HG03457 (cell line): ENCODE measurements at regions not wholly inside any gene's neighbourhood (a gene's known extent, or its start where the extent isn't known, plus 50 kb on each side); places are given as distances from the start of the nearest gene placed in this dataset.
A peak's percentile ranks its signal among the peaks of the same experiment; 100 is the strongest.

ENCODE experiments used
- ATAC-seq: cut with Tn5 transposase; IDR thresholded peaks from one replicate; pipeline ENCODE4 v1.9.1; 2021; ENCODE audit warnings: moderate number of reproducible peaks; ENCODE audit not compliant: unreplicated experiment

- ATAC-seq: no peak
Observed at GRCh38 chr3:102215166-102215565, 219.6 kb upstream of the ZPLD1 start.

DNA sequence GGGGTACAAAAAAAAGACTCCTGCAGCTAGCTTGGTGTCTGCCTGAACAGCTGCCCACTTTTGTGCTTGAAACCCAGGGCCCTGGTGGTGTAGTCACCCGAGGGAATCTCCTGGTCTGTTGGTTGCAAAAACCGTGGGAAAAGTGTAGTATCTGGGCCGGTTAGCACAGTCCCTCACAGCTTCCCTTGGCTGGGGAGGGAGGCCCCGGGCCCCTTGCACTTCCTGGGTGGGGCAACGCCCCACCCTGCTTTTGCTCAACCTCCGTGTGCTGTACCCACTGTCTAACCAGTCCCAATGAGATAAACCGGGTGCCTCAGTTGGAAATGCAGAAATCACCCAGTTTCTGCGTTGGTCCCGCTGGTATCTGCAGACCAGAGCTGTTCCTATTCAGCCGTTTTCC is 211.7 kb upstream of the ZPLD1 start:
- ATAC-seq: no peak

- ATAC-seq: no peak
Observed at GRCh38 chr3:102224171-102224570, 210.6 kb upstream of the ZPLD1 start.

DNA sequence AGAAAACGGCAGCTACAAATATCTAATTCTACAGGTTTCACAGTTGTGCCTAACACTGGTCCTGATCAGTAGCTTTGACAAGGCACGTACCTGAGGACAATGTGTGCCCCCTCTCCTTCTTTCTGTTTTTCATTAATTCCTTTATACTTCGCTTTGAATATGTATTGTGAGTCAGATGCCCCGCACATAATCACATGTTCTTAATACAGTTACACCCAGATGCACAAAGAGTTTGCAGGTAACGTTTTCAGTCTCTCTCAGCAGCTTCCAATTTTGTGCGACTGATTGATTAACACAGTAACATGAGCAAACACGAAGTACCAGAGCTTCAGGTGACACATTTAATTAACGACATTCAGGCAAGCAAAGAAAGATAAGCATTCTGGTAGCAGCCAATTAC is 209.8 kb upstream of the ZPLD1 start:
- ATAC-seq: no peak

DNA sequence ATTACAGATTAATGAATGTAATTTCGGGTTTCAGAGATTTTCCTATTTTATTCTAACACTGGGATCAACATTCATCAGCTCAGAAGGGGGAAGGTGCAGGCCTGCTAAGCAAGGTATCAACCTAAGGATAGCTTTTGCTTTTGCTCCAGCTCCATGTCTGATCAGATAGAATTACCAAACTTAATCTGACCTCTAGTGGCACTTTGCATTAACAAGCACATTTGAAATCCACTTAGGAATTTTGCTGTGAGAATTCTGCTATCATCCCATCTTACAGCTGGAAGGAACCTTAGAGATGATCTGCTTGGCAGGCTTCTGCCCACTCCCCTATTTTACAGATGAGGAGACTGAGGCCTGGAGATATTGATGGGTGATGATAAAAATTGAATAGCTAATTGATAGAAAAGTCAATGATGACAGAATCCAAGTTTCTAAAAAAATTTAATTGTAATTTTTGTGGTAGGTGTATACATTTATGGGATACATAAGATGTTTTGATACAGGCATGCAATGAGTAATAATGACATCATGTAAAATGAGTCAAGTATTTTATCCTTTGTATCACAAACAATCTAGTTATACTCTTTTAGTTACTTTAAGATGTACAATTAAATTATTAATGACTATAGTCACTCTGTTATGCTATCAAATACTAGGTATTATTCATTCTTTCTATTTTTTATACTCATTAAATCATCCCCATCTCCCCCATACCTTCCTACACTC is 209.2 kb upstream of the ZPLD1 start:
- ATAC-seq: no peak

GRCh38 chr3:102226463-102226862 is 208.4 kb upstream of the ZPLD1 start:
- ATAC-seq: no peak

- peak; percentile 34 for ATAC-seq
Observed at GRCh38 chr3:102229062-102229655, 205.7 kb upstream of the ZPLD1 start.

DNA sequence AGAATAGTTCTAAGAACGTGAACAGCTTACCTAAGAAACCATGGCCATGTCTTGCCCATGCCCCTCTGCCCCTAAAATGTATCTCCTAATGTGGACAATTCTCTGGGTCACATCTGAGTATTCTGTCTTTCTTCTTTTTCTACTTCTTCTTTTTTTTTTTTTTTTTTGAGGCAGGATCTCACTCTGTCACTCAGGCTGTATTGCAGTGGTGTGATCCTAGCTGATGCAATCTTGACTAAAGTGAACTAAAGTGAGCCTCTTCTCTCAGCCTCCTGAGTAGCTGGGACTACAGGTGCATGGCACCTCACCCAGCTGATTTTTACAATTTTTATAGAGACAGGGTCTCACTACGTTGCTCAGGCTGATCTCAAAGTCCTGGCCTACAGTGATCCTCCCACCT is 204.8 kb upstream of the ZPLD1 start:
- no peak for ATAC-seq

GRCh38 chr3:102233881-102234280 is 200.9 kb upstream of the ZPLD1 start:
- peak; percentile 93 for ATAC-seq

- ATAC-seq: no peak
Observed at GRCh38 chr3:102235679-102236078, 199.1 kb upstream of the ZPLD1 start.

- no peak for ATAC-seq
Observed at GRCh38 chr3:102237181-102237580, 197.6 kb upstream of the ZPLD1 start.

- no peak for ATAC-seq
Observed at GRCh38 chr3:102237838-102238237, 197.0 kb upstream of the ZPLD1 start.

- no peak for ATAC-seq
Observed at GRCh38 chr3:102238362-102238761, 196.5 kb upstream of the ZPLD1 start.

DNA sequence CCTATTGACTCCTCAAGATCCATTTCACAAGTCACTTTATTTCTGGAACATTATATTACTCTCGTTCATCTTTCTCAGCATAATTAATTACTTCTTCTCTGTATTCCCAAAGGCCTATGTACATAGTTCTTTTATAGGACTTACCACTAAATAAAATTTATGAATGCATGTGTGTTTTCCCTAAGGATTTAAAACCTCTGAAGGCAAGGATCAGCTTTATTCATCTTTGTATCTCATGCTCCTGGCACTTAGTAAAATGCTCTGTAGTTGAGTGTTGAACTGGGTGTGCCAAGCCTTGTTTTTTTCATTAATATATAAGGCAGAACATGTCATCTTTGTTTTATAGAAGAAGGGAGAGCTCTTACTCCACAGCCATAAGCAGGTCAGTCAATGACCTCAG is 194.1 kb upstream of the ZPLD1 start:
- ATAC-seq: no peak

DNA sequence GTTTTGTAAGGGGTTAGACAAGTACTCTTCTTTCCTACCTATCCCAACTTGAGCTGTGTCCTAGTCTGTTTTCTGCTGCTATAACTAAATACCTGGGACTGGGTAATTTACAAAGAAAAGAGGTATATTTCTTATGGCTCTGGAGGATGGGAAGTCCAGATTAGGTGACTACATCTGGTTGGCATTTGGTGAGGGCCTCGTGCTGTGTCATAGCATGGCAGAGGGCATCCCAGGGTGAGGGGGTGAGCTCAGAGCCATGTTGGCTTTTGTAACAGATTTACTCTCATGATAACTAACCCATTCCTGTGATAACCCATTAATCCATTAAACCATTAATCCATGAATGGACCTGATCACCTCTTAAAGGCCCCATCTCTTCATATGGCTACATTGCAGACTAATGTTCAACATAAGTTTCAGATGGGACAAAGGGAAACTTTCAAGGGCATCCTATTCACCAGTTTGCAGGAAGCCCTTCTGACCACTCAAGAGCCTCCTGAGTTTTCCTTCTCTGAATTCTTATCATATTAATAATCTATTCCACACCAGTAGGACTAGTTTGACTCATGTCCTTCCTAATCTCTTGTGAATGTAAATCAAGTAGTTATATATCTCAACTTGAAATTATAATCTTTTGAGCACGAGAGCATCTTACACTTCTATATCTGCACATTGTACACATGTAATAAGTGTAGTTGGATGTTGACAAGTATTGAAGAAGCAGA is 185.7 kb upstream of the ZPLD1 start:
- no peak for ATAC-seq

DNA sequence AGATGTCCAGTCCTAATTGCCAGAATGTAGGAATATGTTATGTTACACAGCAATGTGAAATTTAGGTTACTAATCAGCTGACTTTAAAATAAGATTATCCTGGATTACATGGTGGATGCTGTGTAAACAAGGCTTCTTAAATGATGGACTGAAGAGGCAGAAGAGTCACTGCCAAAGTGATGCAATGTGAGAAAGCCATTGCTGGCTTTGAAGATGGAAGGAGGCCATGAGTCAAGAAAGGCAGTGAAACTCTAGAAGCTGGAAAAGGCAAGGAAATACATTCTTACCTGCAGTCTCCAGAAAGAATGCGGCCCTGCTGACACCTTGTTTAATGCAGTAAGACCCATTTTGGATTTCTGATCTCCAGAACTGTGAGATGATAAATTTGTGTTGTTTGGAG is 179.1 kb upstream of the ZPLD1 start:
- ATAC-seq: no peak

- ATAC-seq: peak; percentile 61
Observed at GRCh38 chr3:102258666-102259227, 176.1 kb upstream of the ZPLD1 start.

DNA sequence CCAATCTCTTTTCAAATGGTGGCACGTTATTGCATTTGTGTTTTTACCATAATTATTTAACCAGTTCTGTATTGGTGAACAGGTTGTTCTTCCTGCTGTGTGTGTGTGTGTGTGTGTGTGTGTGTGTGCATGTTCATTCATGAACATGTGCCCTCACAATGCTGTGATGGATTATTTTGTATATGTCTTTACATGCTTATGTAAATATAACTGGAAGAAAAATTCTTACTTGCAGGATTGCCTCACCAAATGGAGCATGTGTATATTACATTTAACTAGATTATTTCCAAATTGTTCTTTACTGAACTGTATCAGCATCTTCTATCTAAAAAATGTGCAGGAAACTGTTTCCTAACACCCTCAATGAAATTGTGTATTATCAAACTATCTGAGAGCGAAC is 175.2 kb upstream of the ZPLD1 start:
- no peak for ATAC-seq

- no peak for ATAC-seq
Observed at GRCh38 chr3:102265720-102266119, 169.1 kb upstream of the ZPLD1 start.

DNA sequence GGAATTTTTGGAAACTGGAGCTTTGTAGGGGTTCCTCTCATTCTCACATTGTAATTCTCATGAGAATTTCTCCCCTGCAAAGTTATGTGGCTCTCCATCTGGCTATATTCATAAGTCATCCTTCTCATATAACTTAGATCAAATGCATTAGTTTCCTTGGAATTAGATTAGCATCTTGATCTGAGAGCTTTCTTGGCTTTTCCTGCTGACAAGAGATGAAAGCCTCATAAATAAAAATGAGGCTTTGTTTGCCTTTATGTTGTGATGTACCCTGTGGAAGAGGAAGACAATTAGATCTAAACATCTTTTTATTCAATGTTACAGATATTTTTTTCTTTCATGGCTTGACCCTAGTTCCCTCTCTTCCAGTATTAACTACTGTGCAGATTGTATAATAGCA is 165.4 kb upstream of the ZPLD1 start:
- ATAC-seq: no peak

DNA sequence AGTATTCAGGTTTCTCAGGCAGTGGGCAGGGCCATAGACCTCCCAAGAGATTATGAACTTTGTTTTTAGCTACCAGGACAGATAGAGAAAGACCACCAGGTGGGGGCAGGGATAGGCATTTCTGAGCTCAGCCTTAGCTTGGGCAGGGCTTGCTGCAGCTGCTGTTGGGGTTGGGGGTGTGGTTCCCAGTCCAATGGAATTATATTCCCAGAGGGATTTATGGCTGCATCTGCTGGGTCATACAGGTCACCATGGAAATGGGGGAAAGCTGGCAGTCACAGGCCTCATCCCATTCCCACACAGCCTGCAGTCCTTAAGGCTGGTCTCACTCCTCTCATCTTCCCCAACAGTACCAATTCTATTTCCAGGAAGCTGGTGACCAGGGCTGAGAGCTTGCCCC is 144.6 kb upstream of the ZPLD1 start:
- ATAC-seq: no peak

- no peak for ATAC-seq
Observed at GRCh38 chr3:102295756-102296155, 139.1 kb upstream of the ZPLD1 start.
